HepG2 (cell line): ENCODE measurements at regions not wholly inside any gene's neighbourhood (a gene's known extent, or its start where the extent isn't known, plus 50 kb on each side); places are given as distances from the start of the nearest gene placed in this dataset.

ENCODE experiments used
- ARNTL ChIP-seq: sonication (generic); formaldehyde crosslinking; IDR thresholded peaks from 2 replicates; pipeline ENCODE4 v1.4.0; 2020; ENCODE audit warnings: mild to moderate bottlenecking, missing genetic modification reagents
- FOXM1 ChIP-seq: sonication (generic); formaldehyde crosslinking; IDR thresholded peaks from 2 replicates; pipeline ENCODE4 v1.5.0; 2020; ENCODE audit warnings: missing genetic modification reagents
- RAD21 ChIP-seq: fragments of 450-650 bp; formaldehyde crosslinking; IDR thresholded peaks from 2 replicates; pipeline ENCODE4 v1.5.0; 2020; ENCODE audit warnings: mild to moderate bottlenecking
- SIN3A ChIP-seq: IDR thresholded peaks from 2 replicates; pipeline ENCODE4 v1.6.1; 2011; ENCODE audit warnings: low read depth, mild to moderate bottlenecking, control low read depth, low read length, borderline replicate concordance
- ZFP36 ChIP-seq: fragments of 150-350 bp; IDR thresholded peaks from 2 replicates; pipeline ENCODE4 v1.6.1; 2018; ENCODE audit warnings: borderline replicate concordance, low read length, low read depth; ENCODE audit not compliant: partially characterized antibody
- ZNF589 ChIP-seq: sonication (generic); formaldehyde crosslinking; conservative IDR thresholded peaks from 2 replicates; pipeline ENCODE4 v1.8.0; 2022; ENCODE audit warnings: mild to moderate bottlenecking, moderate library complexity, missing genetic modification reagents
- ZNF784 ChIP-seq: sonication (generic); formaldehyde crosslinking; IDR thresholded peaks from 2 replicates; pipeline ENCODE4 v1.5.1; 2020; ENCODE audit warnings: missing genetic modification reagents, mild to moderate bottlenecking, borderline replicate concordance

- TF ChIP-seq RAD21 (CRISPR knock-in tag) (no peak), SIN3A (no peak), FOXM1 (CRISPR knock-in tag) (no peak), ZNF589 (CRISPR knock-in tag) (no peak), ZNF784 (CRISPR knock-in tag) (no peak), ARNTL (CRISPR knock-in tag) (no peak), ZFP36 (no peak)
These were observed 72.3 kb downstream of the MDH1 start for GRCh38 chr2:63661076-63661475.
